Suprapubic skin (tissue), 4 donors: ENCODE measurements at regions not wholly inside any gene's neighbourhood (a gene's known extent, or its start where the extent isn't known, plus 50 kb on each side); places are given as distances from the start of the nearest gene placed in this dataset.

ENCODE experiments used
- DNase-seq, 2 donors: peaks; one replicate each; pipeline ENCODE4 v3.0.0-alpha.2; 2019; ENCODE audit warnings: low spot score in 2 of 2
- H3K27ac ChIP-seq: fragments of 200-600 bp; sonication (generic); one replicate; pipeline ENCODE4 v1.5.1; 2019
- H3K27me3 ChIP-seq: fragments of 200-600 bp; sonication (generic); one replicate; pipeline ENCODE4 v1.5.1; 2019
- H3K36me3 ChIP-seq: fragments of 200-600 bp; sonication (generic); one replicate; pipeline ENCODE4 v1.5.1; 2019
- H3K4me1 ChIP-seq: fragments of 200-600 bp; sonication (generic); one replicate; pipeline ENCODE4 v1.5.1; 2019
- H3K4me3 ChIP-seq: fragments of 200-600 bp; sonication (generic); one replicate; pipeline ENCODE4 v1.5.1; 2019; ENCODE audit warnings: mild to moderate bottlenecking
- H3K9me3 ChIP-seq: fragments of 200-600 bp; sonication (generic); one replicate; pipeline ENCODE4 v1.5.1; 2019
- EP300 ChIP-seq: sonication (generic); formaldehyde crosslinking; IDR thresholded peaks from one replicate; pipeline ENCODE4 v1.6.1; 2017; ENCODE audit warnings: antibody characterized with exemption
- POLR2A ChIP-seq, 2 donors: fragments of 450-650 bp; IDR thresholded peaks; one replicate each; pipeline ENCODE4 v1.6.1; 2017; ENCODE audit warnings: antibody characterized with exemption in 2 of 2, mild to moderate bottlenecking in 2 of 2, moderate library complexity in 2 of 2
- POLR2AphosphoS5 ChIP-seq, 3 donors: sonication (generic); formaldehyde crosslinking; IDR thresholded peaks; one replicate each; pipeline ENCODE4 v1.6.1; 2017; ENCODE audit warnings: antibody characterized with exemption in 3 of 3
- WGBS: methylation state at CpG from one replicate; pipeline ENCODE4 v1.1.5; 2018; 5-methylcytosine and 5-hydroxymethylcytosine counted together
- TF ChIP-seq, protein P1 (sequence below), 2 donors: fragments of 200-600 bp in 1 of 2; fragments of 450-650 bp in 1 of 2; sonication (generic) in 1 of 2; IDR thresholded peaks; one replicate each; pipeline ENCODE4 v1.5.1; 2016 to 2019; ENCODE audit warnings: antibody characterized with exemption in 2 of 2, mild to moderate bottlenecking in 1 of 2, moderate library complexity in 1 of 2

DNA sequence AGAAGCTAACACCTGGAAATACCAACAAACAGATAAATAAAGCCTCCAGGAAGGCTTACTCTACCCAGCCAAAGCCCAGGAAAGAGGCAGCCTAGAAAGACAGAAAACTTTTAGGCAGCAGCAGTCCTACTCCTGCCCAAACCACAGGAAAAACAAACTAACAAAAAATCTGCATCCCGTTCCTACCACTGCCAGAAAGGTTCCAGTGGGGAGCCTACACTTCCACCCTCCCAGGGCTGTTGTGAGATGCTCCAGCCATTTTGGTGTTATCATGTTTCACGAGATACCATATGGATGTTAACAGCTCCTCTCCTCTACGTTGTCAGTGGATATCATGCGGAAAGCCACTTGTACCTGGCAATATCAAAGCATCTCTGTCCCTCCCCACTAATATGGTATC, 135.9 kb upstream of the ADRA1D start:
- H3K4me3 ChIP-seq: no peak overlapping the region
- DNase-seq: no peak
- H3K27me3 ChIP-seq: peaks cover 3% of the 10 kb centered on the region
- H3K4me1 ChIP-seq: no peaks in the 10 kb centered on the region
- TF ChIP-seq, protein P1, sequence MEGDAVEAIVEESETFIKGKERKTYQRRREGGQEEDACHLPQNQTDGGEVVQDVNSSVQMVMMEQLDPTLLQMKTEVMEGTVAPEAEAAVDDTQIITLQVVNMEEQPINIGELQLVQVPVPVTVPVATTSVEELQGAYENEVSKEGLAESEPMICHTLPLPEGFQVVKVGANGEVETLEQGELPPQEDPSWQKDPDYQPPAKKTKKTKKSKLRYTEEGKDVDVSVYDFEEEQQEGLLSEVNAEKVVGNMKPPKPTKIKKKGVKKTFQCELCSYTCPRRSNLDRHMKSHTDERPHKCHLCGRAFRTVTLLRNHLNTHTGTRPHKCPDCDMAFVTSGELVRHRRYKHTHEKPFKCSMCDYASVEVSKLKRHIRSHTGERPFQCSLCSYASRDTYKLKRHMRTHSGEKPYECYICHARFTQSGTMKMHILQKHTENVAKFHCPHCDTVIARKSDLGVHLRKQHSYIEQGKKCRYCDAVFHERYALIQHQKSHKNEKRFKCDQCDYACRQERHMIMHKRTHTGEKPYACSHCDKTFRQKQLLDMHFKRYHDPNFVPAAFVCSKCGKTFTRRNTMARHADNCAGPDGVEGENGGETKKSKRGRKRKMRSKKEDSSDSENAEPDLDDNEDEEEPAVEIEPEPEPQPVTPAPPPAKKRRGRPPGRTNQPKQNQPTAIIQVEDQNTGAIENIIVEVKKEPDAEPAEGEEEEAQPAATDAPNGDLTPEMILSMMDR (IDR thresholded peaks at IDR 0.05): no peak
- TF ChIP-seq POLR2A (IDR thresholded peaks at IDR 0.05): no peak
- no peak for TF ChIP-seq POLR2AphosphoS5 (IDR thresholded peaks at IDR 0.05)
- TF ChIP-seq EP300: no peak
- H3K36me3 ChIP-seq: no peaks in the 10 kb centered on the region
- 89% methylated on average over 4 of the region's 4 CpGs for WGBS
- H3K27ac ChIP-seq: no peak overlapping the region
- no peaks in the 10 kb centered on the region for H3K9me3 ChIP-seq

- Histone ChIP-seq H3K9me3 (no peaks in the 10 kb centered on the region), H3K27ac (no peak overlapping the region), H3K4me1 (no peaks in the 10 kb centered on the region), H3K36me3 (no peaks in the 10 kb centered on the region), H3K27me3 (peaks cover 8% of the 10 kb centered on the region), H3K4me3 (no peak overlapping the region)
- DNase-seq: no peak
- TF ChIP-seq, protein P1 (IDR thresholded peaks at IDR 0.05): no peak
- TF ChIP-seq POLR2AphosphoS5 (IDR thresholded peaks at IDR 0.05) (no peak), POLR2A (IDR thresholded peaks at IDR 0.05) (no peak), EP300 (no peak)
- WGBS: 75% methylated on average over 5 of the region's 5 CpGs
Measured at GRCh38 chr20:4383961-4384360, 134.9 kb upstream of the ADRA1D start.

DNA sequence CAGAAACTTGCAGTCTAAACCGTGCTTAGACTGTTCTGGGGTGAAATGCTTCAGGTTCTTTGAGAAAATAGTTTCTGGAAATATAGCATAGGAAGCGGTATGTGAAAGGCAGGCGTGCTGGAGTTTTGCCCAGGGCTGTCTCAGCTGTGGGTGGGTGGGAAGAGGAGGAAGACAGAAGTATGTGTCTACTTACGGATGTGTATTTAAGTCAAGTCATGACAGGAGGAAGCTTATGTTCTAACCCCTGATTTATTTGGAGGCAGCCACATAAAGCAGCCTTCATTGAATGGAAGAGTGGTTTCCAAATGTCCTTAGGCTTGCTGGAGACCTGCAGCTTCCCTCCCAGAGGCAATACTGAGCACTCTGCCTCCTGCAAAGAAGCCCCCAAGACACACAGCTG, 126.8 kb upstream of the ADRA1D start:
- H3K27me3 ChIP-seq: peaks cover 5% of the 10 kb centered on the region
- no peaks in the 10 kb centered on the region for H3K36me3 ChIP-seq
- no peak for DNase-seq
- H3K27ac ChIP-seq: no peak overlapping the region
- no peak overlapping the region for H3K4me3 ChIP-seq
- no peak for TF ChIP-seq EP300
- no peak for TF ChIP-seq POLR2AphosphoS5 (IDR thresholded peaks at IDR 0.05)
- no peak for TF ChIP-seq POLR2A (IDR thresholded peaks at IDR 0.05)
- TF ChIP-seq, protein P1 (IDR thresholded peaks at IDR 0.05): no peak
- no peaks in the 10 kb centered on the region for H3K4me1 ChIP-seq
- H3K9me3 ChIP-seq: no peaks in the 10 kb centered on the region
- WGBS: 25% methylated on average over 4 of the region's 4 CpGs

DNA sequence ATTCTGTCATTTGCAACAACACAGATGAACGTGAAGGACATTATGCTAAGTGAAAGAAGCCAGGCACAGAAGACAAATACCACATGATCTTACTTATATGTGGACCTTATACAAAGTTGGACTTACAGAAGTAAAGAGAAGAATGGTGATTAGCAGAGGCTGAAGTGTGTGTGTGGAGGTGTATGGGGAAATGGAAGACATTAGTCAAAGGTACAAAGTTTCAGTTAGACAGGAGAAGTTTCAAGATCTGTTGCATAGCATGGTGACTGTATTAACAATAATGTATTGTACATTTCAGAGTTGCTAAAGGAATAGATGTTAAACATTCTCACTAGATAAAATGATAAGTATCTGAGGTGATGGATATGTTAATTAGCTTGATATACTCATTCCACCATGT, 124.4 kb upstream of the ADRA1D start:
- Histone ChIP-seq H3K4me3 (no peak overlapping the region), H3K36me3 (no peaks in the 10 kb centered on the region), H3K9me3 (no peaks in the 10 kb centered on the region), H3K27ac (no peak overlapping the region), H3K4me1 (no peaks in the 10 kb centered on the region), H3K27me3 (no peaks in the 10 kb centered on the region)
- WGBS: 93% methylated on average over 1 of the region's 1 CpG
- DNase-seq: no peak
- TF ChIP-seq, protein P1 (IDR thresholded peaks at IDR 0.05): no peak
- no peak for TF ChIP-seq POLR2AphosphoS5 (IDR thresholded peaks at IDR 0.05)
- no peak for TF ChIP-seq EP300
- no peak for TF ChIP-seq POLR2A (IDR thresholded peaks at IDR 0.05)

DNA sequence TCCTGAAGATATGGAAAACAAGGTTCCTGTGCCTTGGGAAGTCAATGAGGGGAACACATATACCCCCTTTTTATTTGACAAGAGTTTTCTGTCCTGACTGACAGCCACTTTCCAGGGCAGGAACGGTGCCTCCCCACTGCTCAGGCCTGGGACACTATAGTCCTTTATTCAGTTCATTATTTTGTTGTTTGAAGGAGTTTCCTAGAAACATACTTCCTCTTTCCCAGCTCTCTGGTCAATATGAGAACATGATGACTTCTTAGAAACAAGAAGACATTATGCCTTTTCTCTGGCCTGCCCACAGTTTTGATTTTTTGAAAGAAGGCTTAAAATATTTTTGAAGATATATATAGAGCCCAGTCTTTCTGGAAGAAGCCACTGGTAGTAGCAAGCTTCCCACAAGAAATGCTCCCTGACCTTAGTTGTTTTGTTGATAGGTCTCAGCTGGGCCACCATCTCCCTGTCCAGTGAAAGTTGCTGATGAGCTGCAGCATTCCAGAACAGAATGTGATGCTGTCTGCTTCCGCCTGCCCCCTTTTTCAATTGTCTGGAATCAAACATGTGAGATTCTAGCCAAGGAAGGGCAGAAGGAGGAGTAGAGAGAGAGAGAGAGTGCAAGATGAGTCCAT, 122.7 kb upstream of the ADRA1D start:
- H3K27ac ChIP-seq: no peak overlapping the region
- no peak for TF ChIP-seq EP300
- no peak for TF ChIP-seq POLR2AphosphoS5 (IDR thresholded peaks at IDR 0.05)
- TF ChIP-seq POLR2A (IDR thresholded peaks at IDR 0.05): no peak
- TF ChIP-seq, protein P1 (IDR thresholded peaks at IDR 0.05): no peak
- H3K9me3 ChIP-seq: no peaks in the 10 kb centered on the region
- H3K4me1 ChIP-seq: no peaks in the 10 kb centered on the region
- H3K27me3 ChIP-seq: no peaks in the 10 kb centered on the region
- no peaks in the 10 kb centered on the region for H3K36me3 ChIP-seq
- no peak for DNase-seq
- H3K4me3 ChIP-seq: no peak overlapping the region
- WGBS: 55% methylated on average over 2 of the region's 2 CpGs
